ENCODE measurements at regions not wholly inside any gene's neighbourhood (a gene's known extent, or its start where the extent isn't known, plus 50 kb on each side); places are given as distances from the start of the nearest gene placed in this dataset.
"Not testable (repeated sequence)": the region's sequence is repeated elsewhere in the genome, so short reads cannot be mapped to it uniquely, and the experiment has no call there.

DNA sequence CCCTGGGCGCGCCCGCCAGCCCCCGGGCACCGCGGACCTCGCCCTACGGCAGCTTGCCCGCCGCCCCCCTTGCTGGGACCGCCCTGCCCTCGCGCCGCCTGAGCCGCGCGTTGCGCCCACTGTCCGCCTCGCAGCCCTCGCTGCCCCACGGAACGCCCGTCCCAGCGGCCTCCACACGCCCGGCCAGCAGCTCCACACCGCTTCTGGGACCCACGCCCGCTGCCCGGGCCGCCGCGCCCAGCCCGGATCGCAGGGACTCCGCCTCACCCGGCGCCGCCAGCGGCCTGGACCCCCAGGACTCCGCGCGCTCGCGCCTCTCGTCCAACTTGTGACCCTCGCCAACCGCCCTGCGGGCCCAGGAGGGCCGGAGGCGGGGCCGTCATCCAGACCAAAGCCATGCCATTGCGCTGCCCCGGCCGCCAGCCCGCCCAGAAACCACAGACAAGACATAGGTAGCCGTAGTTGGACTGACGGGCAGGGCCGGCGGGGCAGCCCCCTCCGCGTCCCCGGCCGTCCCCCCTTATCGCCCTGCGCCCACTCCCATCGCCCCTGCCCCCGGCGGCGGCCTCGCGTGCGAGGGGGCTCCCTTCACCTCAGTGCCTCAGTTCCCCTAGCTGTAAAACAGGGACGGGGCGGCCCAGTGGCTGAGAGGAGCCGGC is 90.5 kb downstream of the GOLGA8T start:
- H3K27ac Mint-ChIP-seq; DNase-seq; H3K36me3 ChIP-seq (ENCODE audit: insufficient read depth, low read length); POLR2A ChIA-PET (ENCODE audit: partially characterized antibody); H3K27ac ChIP-seq (ENCODE audit: low read depth, low read length); H3K4me3 ChIP-seq (ENCODE audit: low read length in 2 of 2); H3K36me3 Mint-ChIP-seq; H3K9me3 ChIP-seq (ENCODE audit: control insufficient read depth in 1 of 2, low read length in 2 of 2); H3K4me1 ChIP-seq (ENCODE audit: insufficient read depth, low read length); H3K27me3 ChIP-seq (ENCODE audit: insufficient read depth, low read length); H3K27me3 Mint-ChIP-seq; H3K4me1 Mint-ChIP-seq; CTCF ChIA-PET (ENCODE audit: partially characterized antibody); H3K9me3 Mint-ChIP-seq; H3K4me3 Mint-ChIP-seq; intact Hi-C loops (cut with micrococcal nuclease): not testable (repeated sequence)

DNA sequence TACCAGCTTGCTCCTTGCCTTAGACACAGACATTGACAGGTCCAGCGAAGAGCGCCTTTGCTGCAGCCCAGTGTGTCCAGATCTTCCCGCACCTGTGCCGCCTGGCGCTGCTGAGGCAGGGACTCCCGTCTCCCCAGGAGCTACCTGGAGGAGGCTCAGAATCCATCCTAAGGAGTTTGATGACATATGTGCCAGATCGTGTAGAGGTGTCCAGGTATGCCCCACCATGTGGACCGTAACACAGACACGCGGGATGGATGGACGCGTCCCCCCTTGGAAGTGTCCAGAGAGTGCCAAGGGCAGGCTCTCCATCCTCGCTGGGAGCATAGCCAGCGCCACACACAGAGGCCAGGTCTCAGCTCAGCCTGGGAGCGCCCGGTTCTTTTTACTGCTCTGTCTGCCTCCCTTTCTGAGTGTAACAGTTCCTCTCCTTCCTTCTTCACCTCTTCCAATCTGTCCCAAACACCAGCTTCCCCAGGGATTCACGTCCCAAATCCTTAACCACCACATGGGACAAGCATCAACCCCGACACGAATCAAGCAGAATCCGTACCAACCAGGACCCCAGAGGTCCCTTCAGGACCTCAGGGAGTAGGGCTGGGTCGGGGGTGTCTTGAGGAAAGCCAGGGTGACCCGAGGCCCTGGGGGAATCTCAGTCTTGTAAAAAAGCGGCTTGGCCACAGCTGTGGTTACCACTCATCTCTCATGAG is 126.7 kb downstream of the GOLGA8T start:
- H3K4me1 Mint-ChIP-seq; H3K36me3 Mint-ChIP-seq; H3K4me1 ChIP-seq (ENCODE audit: insufficient read depth, low read length); H3K36me3 ChIP-seq (ENCODE audit: insufficient read depth, low read length); H3K27me3 ChIP-seq (ENCODE audit: insufficient read depth, low read length); H3K9me3 ChIP-seq (ENCODE audit: control insufficient read depth in 1 of 2, low read length in 2 of 2); H3K27ac ChIP-seq (ENCODE audit: low read depth, low read length); H3K9me3 Mint-ChIP-seq; intact Hi-C loops (cut with micrococcal nuclease); DNase-seq; H3K27me3 Mint-ChIP-seq; CTCF ChIA-PET (ENCODE audit: partially characterized antibody); H3K4me3 Mint-ChIP-seq; H3K27ac Mint-ChIP-seq; H3K4me3 ChIP-seq (ENCODE audit: low read length in 2 of 2); POLR2A ChIA-PET (ENCODE audit: partially characterized antibody): not testable (repeated sequence)

DNA sequence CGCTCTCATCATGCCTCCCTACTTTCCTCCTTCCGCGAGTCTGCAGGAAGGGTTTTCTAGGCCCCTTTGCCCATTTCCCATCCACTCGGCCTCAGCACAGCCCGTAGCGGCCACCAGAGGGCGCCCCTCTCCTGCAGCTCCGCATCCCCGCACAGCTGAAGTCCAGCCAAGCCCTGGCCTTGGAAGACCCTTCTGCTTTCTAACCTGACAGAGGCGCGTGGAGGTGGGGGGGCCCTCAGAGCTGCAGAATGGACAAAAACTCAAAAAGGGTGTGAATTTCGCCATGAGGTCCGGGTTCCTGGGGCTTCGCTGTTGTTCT is 127.2 kb downstream of the GOLGA8T start:
- intact Hi-C loops (cut with micrococcal nuclease); H3K36me3 Mint-ChIP-seq; CTCF ChIA-PET (ENCODE audit: partially characterized antibody); POLR2A ChIA-PET (ENCODE audit: partially characterized antibody); H3K9me3 ChIP-seq (ENCODE audit: control insufficient read depth in 1 of 2, low read length in 2 of 2); H3K4me1 Mint-ChIP-seq; H3K27me3 Mint-ChIP-seq; H3K27ac Mint-ChIP-seq; H3K4me3 Mint-ChIP-seq; H3K27me3 ChIP-seq (ENCODE audit: insufficient read depth, low read length); H3K4me3 ChIP-seq (ENCODE audit: low read length in 2 of 2); H3K9me3 Mint-ChIP-seq; H3K4me1 ChIP-seq (ENCODE audit: insufficient read depth, low read length); DNase-seq; H3K27ac ChIP-seq (ENCODE audit: low read depth, low read length); H3K36me3 ChIP-seq (ENCODE audit: insufficient read depth, low read length): not testable (repeated sequence)

DNA sequence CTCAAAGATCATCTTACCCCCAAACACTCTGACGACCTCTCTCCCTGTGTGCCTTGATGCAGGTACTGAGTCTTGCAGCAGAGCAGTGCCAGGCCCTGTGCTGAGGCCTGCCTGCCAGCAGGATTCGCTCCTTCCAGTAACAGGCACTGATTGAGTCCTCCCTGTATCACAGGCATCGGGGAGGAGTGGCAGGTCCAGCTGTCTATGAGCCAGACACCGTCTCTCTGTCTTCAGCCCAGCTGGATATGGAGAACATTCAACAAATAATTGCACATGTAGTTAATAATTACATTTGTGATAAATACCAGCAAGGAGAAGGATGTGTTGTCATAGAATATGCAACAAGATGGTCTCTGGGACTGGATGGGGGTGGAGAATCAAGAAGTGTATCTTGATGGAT is 129.1 kb downstream of the GOLGA8T start:
- H3K4me3 Mint-ChIP-seq = not testable (repeated sequence)

DNA sequence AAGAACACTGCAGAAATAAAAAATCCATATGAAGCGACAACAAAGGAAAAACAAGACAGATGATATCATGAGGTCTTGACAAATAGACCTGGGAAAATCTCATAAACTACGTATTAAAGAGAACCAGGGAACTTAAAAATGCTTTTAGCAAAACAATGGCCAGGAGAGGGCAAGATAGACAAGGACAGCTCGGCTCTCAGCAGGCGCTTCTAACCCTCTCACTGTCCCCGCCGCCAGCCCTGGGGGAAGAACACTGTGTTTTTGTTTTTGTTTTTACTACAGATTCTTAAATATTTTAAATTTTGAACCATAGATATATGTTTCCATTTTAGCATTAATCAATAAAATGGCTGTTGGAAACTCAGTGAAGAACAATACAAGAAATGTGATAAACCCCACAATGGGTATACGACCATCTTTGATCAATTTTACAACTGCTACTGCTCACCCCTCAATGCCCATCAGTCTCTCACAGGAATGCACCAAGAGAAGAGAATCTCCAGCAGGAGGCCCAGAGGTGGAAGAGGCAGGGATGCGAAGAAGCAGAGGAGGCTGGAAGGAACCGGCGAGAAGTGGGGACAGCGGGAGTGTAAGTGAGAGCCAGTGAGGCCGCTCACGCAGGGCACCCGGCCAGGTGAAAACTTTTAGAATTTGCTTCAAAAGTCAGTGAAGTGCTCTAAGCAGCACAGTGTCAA is 98.0 kb downstream of the CHRFAM7A start:
- H3K27ac ChIP-seq (ENCODE audit: low read depth, low read length); H3K27me3 ChIP-seq (ENCODE audit: insufficient read depth, low read length); H3K36me3 Mint-ChIP-seq; H3K27ac Mint-ChIP-seq; H3K36me3 ChIP-seq (ENCODE audit: insufficient read depth, low read length); POLR2A ChIA-PET (ENCODE audit: partially characterized antibody); intact Hi-C loops (cut with micrococcal nuclease); H3K4me3 Mint-ChIP-seq; DNase-seq; H3K4me1 Mint-ChIP-seq; H3K4me3 ChIP-seq (ENCODE audit: low read length in 2 of 2); H3K9me3 ChIP-seq (ENCODE audit: control insufficient read depth in 1 of 2, low read length in 2 of 2); H3K9me3 Mint-ChIP-seq; H3K4me1 ChIP-seq (ENCODE audit: insufficient read depth, low read length); CTCF ChIA-PET (ENCODE audit: partially characterized antibody); H3K27me3 Mint-ChIP-seq: not testable (repeated sequence)

More for the DNA sequence above, 129.1 kb downstream of the GOLGA8T start:
- H3K36me3 Mint-ChIP-seq; H3K36me3 ChIP-seq (ENCODE audit: insufficient read depth, low read length); H3K4me1 Mint-ChIP-seq; DNase-seq; H3K27me3 ChIP-seq (ENCODE audit: insufficient read depth, low read length); H3K9me3 Mint-ChIP-seq; H3K27me3 Mint-ChIP-seq; H3K27ac Mint-ChIP-seq; H3K27ac ChIP-seq (ENCODE audit: low read depth, low read length); H3K9me3 ChIP-seq (ENCODE audit: control insufficient read depth in 1 of 2, low read length in 2 of 2); H3K4me3 ChIP-seq (ENCODE audit: low read length in 2 of 2); POLR2A ChIA-PET (ENCODE audit: partially characterized antibody); CTCF ChIA-PET (ENCODE audit: partially characterized antibody); H3K4me1 ChIP-seq (ENCODE audit: insufficient read depth, low read length); intact Hi-C loops (cut with micrococcal nuclease): not testable (repeated sequence)

DNA sequence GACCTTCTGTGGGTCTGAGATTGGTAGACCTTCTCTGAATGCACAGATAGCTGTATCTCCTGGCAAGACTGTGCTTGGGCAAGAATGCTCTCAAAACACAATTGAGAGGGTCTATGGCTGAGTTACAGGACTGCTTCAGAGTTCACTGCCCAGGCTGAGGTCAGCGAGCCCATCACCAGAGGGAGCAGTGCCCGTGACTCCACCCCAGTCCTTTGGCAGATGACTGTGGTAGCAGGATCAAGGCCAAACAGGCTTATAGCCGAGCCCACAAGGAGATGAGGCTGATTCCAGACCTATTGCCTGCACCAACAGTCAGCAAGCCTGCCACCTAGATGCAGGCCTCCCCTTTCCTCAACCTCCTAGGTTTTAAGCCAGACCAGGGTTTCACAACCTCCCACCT is 89.4 kb downstream of the CHRFAM7A start:
- DNase-seq; H3K27me3 ChIP-seq (ENCODE audit: insufficient read depth, low read length); POLR2A ChIA-PET (ENCODE audit: partially characterized antibody); H3K9me3 Mint-ChIP-seq; H3K27ac Mint-ChIP-seq; H3K4me3 Mint-ChIP-seq; H3K4me3 ChIP-seq (ENCODE audit: low read length in 2 of 2); H3K27ac ChIP-seq (ENCODE audit: low read depth, low read length); intact Hi-C loops (cut with micrococcal nuclease); CTCF ChIA-PET (ENCODE audit: partially characterized antibody); H3K9me3 ChIP-seq (ENCODE audit: control insufficient read depth in 1 of 2, low read length in 2 of 2); H3K4me1 Mint-ChIP-seq; H3K36me3 Mint-ChIP-seq; H3K27me3 Mint-ChIP-seq; H3K4me1 ChIP-seq (ENCODE audit: insufficient read depth, low read length); H3K36me3 ChIP-seq (ENCODE audit: insufficient read depth, low read length): not testable (repeated sequence)

Data from CD4-positive, alpha-beta memory T cell (primary cell).